HL-60 (cell line): ENCODE measurements at regions not wholly inside any gene's neighbourhood (a gene's known extent, or its start where the extent isn't known, plus 50 kb on each side); places are given as distances from the start of the nearest gene placed in this dataset.

Source experiments
- DNase-seq, 2 experiments: peaks; one replicate each; pipeline ENCODE4 v3.0.0-alpha.2; 2010 to 2020; ENCODE audit warnings: low read depth in 1 of 2, low spot score in 1 of 2
- H3K27ac ChIP-seq: fragments of 250-450 bp; sonication (Bioruptor Pico); replicated peaks from 2 replicates; pipeline ENCODE4 v1.5.1; 2020; ENCODE audit warnings: mild to moderate bottlenecking, moderate library complexity
- H3K27me3 ChIP-seq: fragments of 250-450 bp; sonication (Bioruptor Pico); 2 replicates; pipeline ENCODE4 v1.5.1; 2021; ENCODE audit warnings: mild to moderate bottlenecking, moderate library complexity; ENCODE audit not compliant: insufficient read depth, poor library complexity, severe bottlenecking
- H3K4me3 ChIP-seq: replicated peaks from 2 replicates; pipeline ENCODE4 v1.5.1; 2011; ENCODE audit warnings: mild to moderate bottlenecking, control low read depth, low read length; ENCODE audit not compliant: insufficient read depth
- GABPA ChIP-seq: IDR thresholded peaks from 2 replicates; pipeline ENCODE4 v1.6.1; 2012; ENCODE audit warnings: low read depth
- POLR2AphosphoS5 ChIP-seq: IDR thresholded peaks from 2 replicates; pipeline ENCODE4 v1.6.1; 2012; ENCODE audit warnings: low read depth
- SPI1 ChIP-seq: IDR thresholded peaks from 2 replicates; pipeline ENCODE4 v1.6.1; 2012; ENCODE audit warnings: low read depth, mild to moderate bottlenecking, borderline replicate concordance
- TF ChIP-seq, protein P1 (sequence below): IDR thresholded peaks from one replicate; pipeline ENCODE4 v1.5.1; 2011; ENCODE audit warnings: low read length, control low read depth, inconsistent platforms; ENCODE audit not compliant: insufficient read depth
- TF ChIP-seq, protein P2 (sequence below): IDR thresholded peaks from 2 replicates; pipeline ENCODE4 v1.6.1; 2012; ENCODE audit warnings: low read depth; ENCODE audit not compliant: insufficient replicate concordance

DNA sequence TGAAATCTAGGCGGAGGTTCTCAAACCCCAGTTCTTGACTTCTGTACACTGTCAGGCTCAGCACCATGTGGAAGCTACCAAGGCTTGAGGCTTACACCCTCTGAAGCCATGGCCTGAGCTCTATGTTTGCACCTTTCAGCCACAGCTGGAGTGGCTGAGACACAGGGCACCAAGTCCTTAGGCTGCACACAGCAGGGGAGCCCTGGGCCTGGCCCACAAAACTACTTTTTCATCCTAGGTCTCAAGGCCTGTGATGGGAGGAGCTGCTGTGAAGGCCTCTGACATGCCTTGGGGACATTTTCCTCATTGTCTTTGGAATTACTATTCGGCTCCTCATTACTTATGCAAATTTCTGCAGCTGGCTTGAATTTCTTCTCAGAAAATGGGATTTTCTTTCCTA is 503.2 kb upstream of the PCDH20 start:
- DNase-seq, result no peak
- Histone ChIP-seq H3K27ac (no peak overlapping the region), H3K4me3 (no peak overlapping the region), H3K27me3 (no peaks in the 10 kb centered on the region)
- no peak for TF ChIP-seq POLR2AphosphoS5
- TF ChIP-seq GABPA, result no peak
- TF ChIP-seq, protein P1, sequence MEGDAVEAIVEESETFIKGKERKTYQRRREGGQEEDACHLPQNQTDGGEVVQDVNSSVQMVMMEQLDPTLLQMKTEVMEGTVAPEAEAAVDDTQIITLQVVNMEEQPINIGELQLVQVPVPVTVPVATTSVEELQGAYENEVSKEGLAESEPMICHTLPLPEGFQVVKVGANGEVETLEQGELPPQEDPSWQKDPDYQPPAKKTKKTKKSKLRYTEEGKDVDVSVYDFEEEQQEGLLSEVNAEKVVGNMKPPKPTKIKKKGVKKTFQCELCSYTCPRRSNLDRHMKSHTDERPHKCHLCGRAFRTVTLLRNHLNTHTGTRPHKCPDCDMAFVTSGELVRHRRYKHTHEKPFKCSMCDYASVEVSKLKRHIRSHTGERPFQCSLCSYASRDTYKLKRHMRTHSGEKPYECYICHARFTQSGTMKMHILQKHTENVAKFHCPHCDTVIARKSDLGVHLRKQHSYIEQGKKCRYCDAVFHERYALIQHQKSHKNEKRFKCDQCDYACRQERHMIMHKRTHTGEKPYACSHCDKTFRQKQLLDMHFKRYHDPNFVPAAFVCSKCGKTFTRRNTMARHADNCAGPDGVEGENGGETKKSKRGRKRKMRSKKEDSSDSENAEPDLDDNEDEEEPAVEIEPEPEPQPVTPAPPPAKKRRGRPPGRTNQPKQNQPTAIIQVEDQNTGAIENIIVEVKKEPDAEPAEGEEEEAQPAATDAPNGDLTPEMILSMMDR, result no peak
- no peak for TF ChIP-seq SPI1
- TF ChIP-seq, protein P2, sequence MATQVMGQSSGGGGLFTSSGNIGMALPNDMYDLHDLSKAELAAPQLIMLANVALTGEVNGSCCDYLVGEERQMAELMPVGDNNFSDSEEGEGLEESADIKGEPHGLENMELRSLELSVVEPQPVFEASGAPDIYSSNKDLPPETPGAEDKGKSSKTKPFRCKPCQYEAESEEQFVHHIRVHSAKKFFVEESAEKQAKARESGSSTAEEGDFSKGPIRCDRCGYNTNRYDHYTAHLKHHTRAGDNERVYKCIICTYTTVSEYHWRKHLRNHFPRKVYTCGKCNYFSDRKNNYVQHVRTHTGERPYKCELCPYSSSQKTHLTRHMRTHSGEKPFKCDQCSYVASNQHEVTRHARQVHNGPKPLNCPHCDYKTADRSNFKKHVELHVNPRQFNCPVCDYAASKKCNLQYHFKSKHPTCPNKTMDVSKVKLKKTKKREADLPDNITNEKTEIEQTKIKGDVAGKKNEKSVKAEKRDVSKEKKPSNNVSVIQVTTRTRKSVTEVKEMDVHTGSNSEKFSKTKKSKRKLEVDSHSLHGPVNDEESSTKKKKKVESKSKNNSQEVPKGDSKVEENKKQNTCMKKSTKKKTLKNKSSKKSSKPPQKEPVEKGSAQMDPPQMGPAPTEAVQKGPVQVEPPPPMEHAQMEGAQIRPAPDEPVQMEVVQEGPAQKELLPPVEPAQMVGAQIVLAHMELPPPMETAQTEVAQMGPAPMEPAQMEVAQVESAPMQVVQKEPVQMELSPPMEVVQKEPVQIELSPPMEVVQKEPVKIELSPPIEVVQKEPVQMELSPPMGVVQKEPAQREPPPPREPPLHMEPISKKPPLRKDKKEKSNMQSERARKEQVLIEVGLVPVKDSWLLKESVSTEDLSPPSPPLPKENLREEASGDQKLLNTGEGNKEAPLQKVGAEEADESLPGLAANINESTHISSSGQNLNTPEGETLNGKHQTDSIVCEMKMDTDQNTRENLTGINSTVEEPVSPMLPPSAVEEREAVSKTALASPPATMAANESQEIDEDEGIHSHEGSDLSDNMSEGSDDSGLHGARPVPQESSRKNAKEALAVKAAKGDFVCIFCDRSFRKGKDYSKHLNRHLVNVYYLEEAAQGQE, result no peak

DNA sequence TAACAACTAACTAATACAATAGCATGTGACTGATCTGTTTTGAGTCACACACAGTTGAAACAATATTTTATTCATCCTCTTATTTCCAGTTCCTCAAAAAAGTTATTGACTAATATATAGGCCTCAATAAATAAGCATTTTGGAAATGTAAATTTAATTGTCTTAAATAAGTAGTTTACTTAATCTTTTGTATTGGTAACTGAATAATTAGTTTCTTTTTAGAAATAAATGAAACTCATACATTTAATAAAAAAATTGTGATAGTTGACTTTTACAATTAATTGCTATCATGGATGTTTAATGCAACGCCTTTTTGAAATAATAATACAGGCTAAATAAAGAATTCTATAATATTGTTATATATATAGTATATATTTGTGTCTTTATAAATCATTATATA is 500.8 kb upstream of the PCDH20 start:
- TF ChIP-seq, protein P1, result no peak
- TF ChIP-seq SPI1 (no peak), GABPA (no peak), POLR2AphosphoS5 (no peak)
- TF ChIP-seq, protein P2, result no peak
- DNase-seq, result no peak
- no peaks in the 10 kb centered on the region for H3K27me3 ChIP-seq
- H3K27ac ChIP-seq, result no peak overlapping the region
- H3K4me3 ChIP-seq, result no peak overlapping the region

DNA sequence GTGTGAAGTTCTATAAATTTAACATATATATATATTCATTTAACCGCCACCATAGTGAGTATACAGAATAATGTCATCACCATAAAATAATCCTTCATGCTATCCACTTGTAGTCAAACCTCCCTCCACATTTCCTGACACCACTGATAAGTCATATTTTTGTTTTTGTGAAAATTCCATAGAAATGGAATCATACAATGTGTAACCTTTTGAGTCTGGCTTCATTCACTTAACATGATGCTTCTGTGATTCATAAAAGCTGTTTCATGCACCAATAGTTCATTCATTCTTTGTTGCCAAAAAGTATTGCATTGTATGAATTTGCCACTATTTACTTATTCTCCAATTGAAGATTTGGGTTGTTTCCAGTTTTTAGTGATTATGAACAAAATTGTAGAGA is 497.5 kb upstream of the PCDH20 start:
- H3K4me3 ChIP-seq, result no peak overlapping the region
- no peak overlapping the region for H3K27ac ChIP-seq
- H3K27me3 ChIP-seq, result no peaks in the 10 kb centered on the region
- no peak for DNase-seq
- TF ChIP-seq POLR2AphosphoS5, result no peak
- TF ChIP-seq, protein P1, result no peak
- TF ChIP-seq, protein P2, result no peak
- no peak for TF ChIP-seq SPI1
- no peak for TF ChIP-seq GABPA
